ENCODE measurements at regions not wholly inside any gene's neighbourhood (a gene's known extent, or its start where the extent isn't known, plus 50 kb on each side); places are given as distances from the start of the nearest gene placed in this dataset.

- ChIA-PET CTCF (no interaction called here), POLR2A (ENCODE audit: low non-redundant PET) (no interaction called here)
- Histone ChIP-seq H3K4me3 (ENCODE audit: low read depth, low read length, poor library complexity, severe bottlenecking) (no peak overlapping the region), H3K27me3 (replicated peaks; ENCODE audit: insufficient read depth, low read depth, low read length, poor library complexity) (no peaks in the 10 kb centered on the region), H3K36me3 (ENCODE audit: insufficient read depth, low read length, poor library complexity, severe bottlenecking) (no peaks in the 10 kb centered on the region), H3K9me3 (ENCODE audit: low read depth, low read length, poor library complexity, severe bottlenecking) (no peaks in the 10 kb centered on the region), H3K27ac (ENCODE audit: low read depth, low read length, poor library complexity, severe bottlenecking) (peak overlapping the region; percentile 23), H3K4me1 (ENCODE audit: insufficient read depth, low read length, poor library complexity, severe bottlenecking) (peaks cover 14% of the 10 kb centered on the region)
- intact Hi-C loops (cut with micrococcal nuclease; ENCODE audit: unreplicated experiment): no loop called here
- DNase-seq (ENCODE audit: low spot score): no peak
- TF ChIP-seq CTCF (conservative IDR thresholded peaks at IDR 0.05; ENCODE audit: low read depth, low read length) (no peak), EZH2 (IDR thresholded peaks at IDR 0.05; ENCODE audit: borderline replicate concordance, low read depth, low read length, poor library complexity, severe bottlenecking) (no peak)
- no TSS peak for BruUV-seq (replicated peaks)
Observed at GRCh38 chr10:80770239-80770638, 232.5 kb downstream of the SH2D4B start.

GRCh38 chr10:80771285-80771684 lies 233.6 kb downstream of the SH2D4B start:
- H3K36me3 ChIP-seq (ENCODE audit: insufficient read depth, low read length, poor library complexity, severe bottlenecking): no peaks in the 10 kb centered on the region
- no TSS peak for BruUV-seq (replicated peaks)
- H3K27ac ChIP-seq (ENCODE audit: low read depth, low read length, poor library complexity, severe bottlenecking): no peak overlapping the region
- H3K4me3 ChIP-seq (ENCODE audit: low read depth, low read length, poor library complexity, severe bottlenecking): no peak overlapping the region
- intact Hi-C loops (cut with micrococcal nuclease; ENCODE audit: unreplicated experiment): no loop called here
- no peaks in the 10 kb centered on the region for H3K9me3 ChIP-seq (ENCODE audit: low read depth, low read length, poor library complexity, severe bottlenecking)
- ChIA-PET CTCF (no interaction called here), POLR2A (ENCODE audit: low non-redundant PET) (no interaction called here)
- peaks cover 14% of the 10 kb centered on the region for H3K4me1 ChIP-seq (ENCODE audit: insufficient read depth, low read length, poor library complexity, severe bottlenecking)
- H3K27me3 ChIP-seq (replicated peaks; ENCODE audit: insufficient read depth, low read depth, low read length, poor library complexity): no peaks in the 10 kb centered on the region
- no peak for DNase-seq (ENCODE audit: low spot score)
- TF ChIP-seq EZH2 (IDR thresholded peaks at IDR 0.05; ENCODE audit: borderline replicate concordance, low read depth, low read length, poor library complexity, severe bottlenecking) (no peak), CTCF (conservative IDR thresholded peaks at IDR 0.05; ENCODE audit: low read depth, low read length) (no peak)

DNA sequence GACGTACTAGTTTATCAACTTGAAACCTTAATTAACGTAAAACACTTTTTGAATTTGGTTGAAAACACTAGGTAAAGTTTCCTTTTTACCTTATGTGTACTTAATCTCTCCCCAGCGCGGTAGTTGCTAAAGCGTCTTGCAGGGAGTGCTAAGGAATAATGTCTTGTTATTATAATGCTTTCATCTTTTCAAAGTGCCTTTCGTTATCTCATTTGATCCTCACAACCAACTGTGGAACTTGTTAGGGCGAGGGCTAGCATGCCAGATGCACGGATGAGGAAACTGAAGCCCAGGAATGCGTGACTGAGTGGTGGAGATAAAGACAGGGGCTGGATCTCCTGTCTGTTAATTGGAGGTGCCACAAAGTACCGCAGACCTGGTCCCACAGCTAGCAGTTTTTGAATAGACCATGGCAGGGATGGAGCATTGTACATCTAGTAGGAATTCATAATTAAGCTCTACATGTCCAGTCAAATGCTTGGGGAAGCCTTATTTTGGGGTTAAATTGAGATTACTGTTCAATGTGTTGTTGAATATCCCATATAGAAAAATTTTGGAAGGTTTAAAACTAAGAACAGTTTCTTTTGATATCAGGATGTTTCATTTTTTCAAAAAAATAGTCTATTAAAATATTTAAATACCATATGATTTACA lies 234.3 kb downstream of the SH2D4B start:
- ChIA-PET CTCF (no interaction called here), POLR2A (ENCODE audit: low non-redundant PET) (no interaction called here)
- intact Hi-C loops (cut with micrococcal nuclease; ENCODE audit: unreplicated experiment): no loop called here
- Histone ChIP-seq H3K27me3 (replicated peaks; ENCODE audit: insufficient read depth, low read depth, low read length, poor library complexity) (no peaks in the 10 kb centered on the region), H3K4me1 (ENCODE audit: insufficient read depth, low read length, poor library complexity, severe bottlenecking) (peaks cover 14% of the 10 kb centered on the region), H3K27ac (ENCODE audit: low read depth, low read length, poor library complexity, severe bottlenecking) (no peak overlapping the region), H3K4me3 (ENCODE audit: low read depth, low read length, poor library complexity, severe bottlenecking) (no peak overlapping the region), H3K9me3 (ENCODE audit: low read depth, low read length, poor library complexity, severe bottlenecking) (no peaks in the 10 kb centered on the region), H3K36me3 (ENCODE audit: insufficient read depth, low read length, poor library complexity, severe bottlenecking) (no peaks in the 10 kb centered on the region)
- TF ChIP-seq CTCF (conservative IDR thresholded peaks at IDR 0.05; ENCODE audit: low read depth, low read length) (no peak), EZH2 (IDR thresholded peaks at IDR 0.05; ENCODE audit: borderline replicate concordance, low read depth, low read length, poor library complexity, severe bottlenecking) (no peak)
- BruUV-seq (replicated peaks): no TSS peak
- no peak for DNase-seq (ENCODE audit: low spot score)

All from A673 (cell line).